ENCODE measurements at regions not wholly inside any gene's neighbourhood (a gene's known extent, or its start where the extent isn't known, plus 50 kb on each side); places are given as distances from the start of the nearest gene placed in this dataset.

GRCh38 chr3:5388091-5388490 is 200.6 kb downstream of the EDEM1 start:
- TF ChIP-seq CTCF (conservative IDR thresholded peaks at IDR 0.05), result no peak
- 89 to 100% methylated on average over 1 of the region's 1 CpG for WGBS, 2 experiments (ENCODE audit: insufficient coverage in 1 of 2, insufficient read length in 1 of 2)
- no peaks in the 10 kb centered on the region for H3K9me3 ChIP-seq (ENCODE audit: control insufficient read depth, low read length)
- H3K27ac Mint-ChIP-seq, result no peak overlapping the region
- H3K4me1 ChIP-seq (ENCODE audit: control insufficient read depth, insufficient read depth, low read length), result no peaks in the 10 kb centered on the region
- no peak overlapping the region for H3K4me3 ChIP-seq (ENCODE audit: low read length)
- no peak overlapping the region for H3K27ac ChIP-seq (ENCODE audit: low read depth, low read length)
- H3K27me3 ChIP-seq (ENCODE audit: control insufficient read depth, insufficient read depth, low read length, poor library complexity, severe bottlenecking), result no peaks in the 10 kb centered on the region
- DNase-seq, result no peak
- H3K4me3 Mint-ChIP-seq, result no peak overlapping the region
- H3K9ac ChIP-seq (ENCODE audit: extremely low read depth, low read length, poor library complexity, severe bottlenecking), result no peak overlapping the region
- H3K4me1 Mint-ChIP-seq, result peaks cover 5% of the 10 kb centered on the region
- H3K9me3 Mint-ChIP-seq, result no peaks in the 10 kb centered on the region
- no peaks in the 10 kb centered on the region for H3K36me3 ChIP-seq (ENCODE audit: control insufficient read depth, insufficient read depth, low read length)
- H3K36me3 Mint-ChIP-seq (ENCODE audit: low read depth), result no peaks in the 10 kb centered on the region
- H3K27me3 Mint-ChIP-seq (ENCODE audit: insufficient read depth), result peaks cover 10% of the 10 kb centered on the region

- H3K9ac ChIP-seq (ENCODE audit: extremely low read depth, low read length, poor library complexity, severe bottlenecking), result no peak overlapping the region
- Mint-ChIP-seq H3K9me3 (no peaks in the 10 kb centered on the region), H3K36me3 (ENCODE audit: low read depth) (no peaks in the 10 kb centered on the region)
Observed at GRCh38 chr3:5389057-5389456, 201.6 kb downstream of the EDEM1 start.

GRCh38 chr3:5390221-5390620 is 202.7 kb downstream of the EDEM1 start:
- no peak overlapping the region for H3K4me3 Mint-ChIP-seq
- no peaks in the 10 kb centered on the region for H3K4me1 ChIP-seq (ENCODE audit: control insufficient read depth, insufficient read depth, low read length)
- WGBS, 2 experiments (ENCODE audit: insufficient coverage in 1 of 2, insufficient read length in 1 of 2), result 80 to 100% methylated on average over 2 to 5 of the region's 5 CpGs

More at GRCh38 chr3:5389057-5389456, 201.6 kb downstream of the EDEM1 start:
- no peak for TF ChIP-seq CTCF (conservative IDR thresholded peaks at IDR 0.05)
- no peak for DNase-seq
- H3K36me3 ChIP-seq (ENCODE audit: control insufficient read depth, insufficient read depth, low read length), result no peaks in the 10 kb centered on the region
- Mint-ChIP-seq H3K4me3 (no peak overlapping the region), H3K4me1 (peaks cover 5% of the 10 kb centered on the region), H3K27ac (no peak overlapping the region), H3K27me3 (ENCODE audit: insufficient read depth) (peaks cover 8% of the 10 kb centered on the region)
- 87 to 90% methylated on average over 2 to 4 of the region's 4 CpGs for WGBS, 2 experiments (ENCODE audit: insufficient coverage in 1 of 2, insufficient read length in 1 of 2)
- no peaks in the 10 kb centered on the region for H3K9me3 ChIP-seq (ENCODE audit: control insufficient read depth, low read length)
- no peaks in the 10 kb centered on the region for H3K4me1 ChIP-seq (ENCODE audit: control insufficient read depth, insufficient read depth, low read length)
- no peak overlapping the region for H3K27ac ChIP-seq (ENCODE audit: low read depth, low read length)
- H3K27me3 ChIP-seq (ENCODE audit: control insufficient read depth, insufficient read depth, low read length, poor library complexity, severe bottlenecking), result no peaks in the 10 kb centered on the region
- H3K4me3 ChIP-seq (ENCODE audit: low read length), result no peak overlapping the region

More at GRCh38 chr3:5390221-5390620, 202.7 kb downstream of the EDEM1 start:
- Mint-ChIP-seq H3K36me3 (ENCODE audit: low read depth) (no peaks in the 10 kb centered on the region), H3K27ac (no peak overlapping the region), H3K9me3 (no peaks in the 10 kb centered on the region), H3K4me1 (peaks cover 5% of the 10 kb centered on the region), H3K27me3 (ENCODE audit: insufficient read depth) (peaks cover 6% of the 10 kb centered on the region)
- Histone ChIP-seq H3K9ac (ENCODE audit: extremely low read depth, low read length, poor library complexity, severe bottlenecking) (no peak overlapping the region), H3K9me3 (ENCODE audit: control insufficient read depth, low read length) (no peaks in the 10 kb centered on the region), H3K4me3 (ENCODE audit: low read length) (no peak overlapping the region), H3K36me3 (ENCODE audit: control insufficient read depth, insufficient read depth, low read length) (no peaks in the 10 kb centered on the region), H3K27me3 (ENCODE audit: control insufficient read depth, insufficient read depth, low read length, poor library complexity, severe bottlenecking) (no peaks in the 10 kb centered on the region), H3K27ac (ENCODE audit: low read depth, low read length) (no peak overlapping the region)
- no peak for DNase-seq
- no peak for TF ChIP-seq CTCF (conservative IDR thresholded peaks at IDR 0.05)

Data from endodermal cell (in vitro differentiated cells).